ENCODE measurements at regions not wholly inside any gene's neighbourhood (a gene's known extent, or its start where the extent isn't known, plus 50 kb on each side); places are given as distances from the start of the nearest gene placed in this dataset.
"Not testable (repeated sequence)": the region's sequence is repeated elsewhere in the genome, so short reads cannot be mapped to it uniquely, and the experiment has no call there.

DNA sequence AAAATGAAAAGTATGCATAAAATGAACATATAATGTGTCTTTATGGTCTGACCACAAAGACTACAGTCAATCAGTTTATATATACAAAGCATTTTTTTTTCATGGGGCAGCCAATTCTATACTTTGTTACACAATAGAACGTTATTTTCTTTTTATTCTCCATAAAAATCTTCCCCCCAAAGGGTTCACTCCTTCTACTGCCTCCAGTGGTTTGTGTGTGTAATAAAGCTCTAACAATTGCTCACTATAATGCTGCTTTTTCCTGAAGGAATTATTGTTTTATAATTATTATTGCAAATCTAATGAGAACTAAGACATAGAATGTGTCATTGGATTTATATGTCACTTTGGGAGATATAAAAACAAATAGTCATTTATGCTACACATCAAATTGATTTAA, 664.1 kb upstream of the PABPC4L start:
- WGBS (ENCODE audit: low lambda C conversion rate, missing lambda C conversion rate), result 70% methylated on average over 1 of the region's 1 CpG
- Histone ChIP-seq H3K9me2 (replicated peaks; ENCODE audit: insufficient read depth) (no peaks in the 10 kb centered on the region), H3K4me3 (no peak overlapping the region), H4K20me1 (ENCODE audit: insufficient read depth, poor library complexity, severe bottlenecking) (no peaks in the 10 kb centered on the region), H3K9me3 (ENCODE audit: low read depth) (no peaks in the 10 kb centered on the region), H3K4me2 (no peak overlapping the region), H3K27ac (no peak overlapping the region), H2AFZ (no peak overlapping the region), H3K27me3 (no peaks in the 10 kb centered on the region), H3K79me2 (no peaks in the 10 kb centered on the region), H3K36me3 (replicated peaks; ENCODE audit: insufficient read depth, low read depth) (no peaks in the 10 kb centered on the region), H3K4me1 (ENCODE audit: insufficient read depth) (no peaks in the 10 kb centered on the region)
- no peak for DNase-seq (ENCODE audit: low spot score)
- TF ChIP-seq, protein P1, sequence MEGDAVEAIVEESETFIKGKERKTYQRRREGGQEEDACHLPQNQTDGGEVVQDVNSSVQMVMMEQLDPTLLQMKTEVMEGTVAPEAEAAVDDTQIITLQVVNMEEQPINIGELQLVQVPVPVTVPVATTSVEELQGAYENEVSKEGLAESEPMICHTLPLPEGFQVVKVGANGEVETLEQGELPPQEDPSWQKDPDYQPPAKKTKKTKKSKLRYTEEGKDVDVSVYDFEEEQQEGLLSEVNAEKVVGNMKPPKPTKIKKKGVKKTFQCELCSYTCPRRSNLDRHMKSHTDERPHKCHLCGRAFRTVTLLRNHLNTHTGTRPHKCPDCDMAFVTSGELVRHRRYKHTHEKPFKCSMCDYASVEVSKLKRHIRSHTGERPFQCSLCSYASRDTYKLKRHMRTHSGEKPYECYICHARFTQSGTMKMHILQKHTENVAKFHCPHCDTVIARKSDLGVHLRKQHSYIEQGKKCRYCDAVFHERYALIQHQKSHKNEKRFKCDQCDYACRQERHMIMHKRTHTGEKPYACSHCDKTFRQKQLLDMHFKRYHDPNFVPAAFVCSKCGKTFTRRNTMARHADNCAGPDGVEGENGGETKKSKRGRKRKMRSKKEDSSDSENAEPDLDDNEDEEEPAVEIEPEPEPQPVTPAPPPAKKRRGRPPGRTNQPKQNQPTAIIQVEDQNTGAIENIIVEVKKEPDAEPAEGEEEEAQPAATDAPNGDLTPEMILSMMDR (IDR thresholded peaks at IDR 0.05; ENCODE audit: poor library complexity), result peak; percentile 11
- TF ChIP-seq EZH2phosphoT487 (IDR thresholded peaks at IDR 0.05; ENCODE audit: low read depth, severe bottlenecking, unreplicated experiment), result no peak

- Histone ChIP-seq H4K20me1 (ENCODE audit: insufficient read depth, poor library complexity, severe bottlenecking) (no peaks in the 10 kb centered on the region), H3K4me3 (no peak overlapping the region), H3K4me1 (ENCODE audit: insufficient read depth) (no peaks in the 10 kb centered on the region), H3K4me2 (no peak overlapping the region), H3K79me2 (no peaks in the 10 kb centered on the region), H3K27ac (no peak overlapping the region), H3K9me3 (ENCODE audit: low read depth) (no peaks in the 10 kb centered on the region), H3K36me3 (replicated peaks; ENCODE audit: insufficient read depth, low read depth) (no peaks in the 10 kb centered on the region), H3K27me3 (no peaks in the 10 kb centered on the region), H3K9me2 (replicated peaks; ENCODE audit: insufficient read depth) (no peaks in the 10 kb centered on the region), H2AFZ (no peak overlapping the region)
- TF ChIP-seq EZH2 (IDR thresholded peaks at IDR 0.05; ENCODE audit: borderline replicate concordance), result no peak
- no peak for TF ChIP-seq EZH2phosphoT487 (IDR thresholded peaks at IDR 0.05; ENCODE audit: low read depth, severe bottlenecking, unreplicated experiment)
- TF ChIP-seq, protein P1 (IDR thresholded peaks at IDR 0.05; ENCODE audit: poor library complexity), result no peak
- 95% methylated on average over 2 of the region's 2 CpGs for WGBS (ENCODE audit: low lambda C conversion rate, missing lambda C conversion rate)
- no peak for DNase-seq (ENCODE audit: low spot score)
Measured at GRCh38 chr4:134862116-134862515, 660.5 kb upstream of the PABPC4L start.

DNA sequence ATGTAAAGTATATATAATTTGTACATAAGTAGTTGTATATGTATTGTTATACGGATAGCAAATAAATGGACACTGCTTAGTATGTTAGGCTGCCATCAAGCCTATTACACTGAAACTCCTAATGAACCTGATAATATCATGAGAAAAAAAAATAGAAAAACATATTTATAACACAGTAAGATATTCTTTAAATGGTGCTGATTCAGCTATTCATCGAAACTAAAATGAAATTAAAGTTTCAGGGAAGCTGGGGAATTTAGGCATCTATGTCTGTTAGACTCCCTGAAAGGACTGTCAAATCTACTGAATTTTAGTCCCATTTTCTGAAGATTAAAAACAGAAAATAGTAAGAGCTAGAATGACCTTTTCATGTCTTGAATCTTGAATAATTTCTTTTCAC, 647.1 kb upstream of the PABPC4L start:
- no peak for TF ChIP-seq EZH2phosphoT487 (IDR thresholded peaks at IDR 0.05; ENCODE audit: low read depth, severe bottlenecking, unreplicated experiment)
- TF ChIP-seq EZH2 (IDR thresholded peaks at IDR 0.05; ENCODE audit: borderline replicate concordance), result no peak
- TF ChIP-seq, protein P1 (IDR thresholded peaks at IDR 0.05; ENCODE audit: poor library complexity), result no peak
- Histone ChIP-seq H3K79me2 (no peaks in the 10 kb centered on the region), H3K27me3 (no peaks in the 10 kb centered on the region), H3K9me2 (replicated peaks; ENCODE audit: insufficient read depth) (no peaks in the 10 kb centered on the region), H4K20me1 (ENCODE audit: insufficient read depth, poor library complexity, severe bottlenecking) (no peaks in the 10 kb centered on the region), H3K4me2 (no peak overlapping the region), H3K36me3 (replicated peaks; ENCODE audit: insufficient read depth, low read depth) (no peaks in the 10 kb centered on the region), H3K4me3 (no peak overlapping the region), H2AFZ (no peak overlapping the region), H3K27ac (no peak overlapping the region), H3K4me1 (ENCODE audit: insufficient read depth) (no peaks in the 10 kb centered on the region), H3K9me3 (ENCODE audit: low read depth) (no peaks in the 10 kb centered on the region)
- no peak for DNase-seq (ENCODE audit: low spot score)
- WGBS (ENCODE audit: low lambda C conversion rate, missing lambda C conversion rate), result 97% methylated on average over 2 of the region's 2 CpGs

GRCh38 chr4:134830741-134831140, 629.2 kb upstream of the PABPC4L start:
- not testable (repeated sequence) for H2AFZ ChIP-seq; DNase-seq (ENCODE audit: low spot score); H3K4me3 ChIP-seq; H3K9me3 ChIP-seq (ENCODE audit: low read depth); H3K4me2 ChIP-seq; H3K27me3 ChIP-seq; H3K4me1 ChIP-seq (ENCODE audit: insufficient read depth); H3K9me2 ChIP-seq (replicated peaks; ENCODE audit: insufficient read depth); H3K79me2 ChIP-seq; H3K27ac ChIP-seq; H3K36me3 ChIP-seq (replicated peaks; ENCODE audit: insufficient read depth, low read depth); H4K20me1 ChIP-seq (ENCODE audit: insufficient read depth, poor library complexity, severe bottlenecking)
- 98% methylated on average over 7 of the region's 7 CpGs for WGBS (ENCODE audit: low lambda C conversion rate, missing lambda C conversion rate)
